Heart left ventricle (tissue), 13 donors: ENCODE measurements at regions not wholly inside any gene's neighbourhood (a gene's known extent, or its start where the extent isn't known, plus 50 kb on each side); places are given as distances from the start of the nearest gene placed in this dataset.

Source experiments
- CTCF ChIP-seq, 12 donors: fragments of 200-600 bp; sonication (generic) in 4 of 12; IDR thresholded peaks; one replicate each; pipeline versions ENCODE4 v1.5.0 to v1.8.0; 2018 to 2022; ENCODE audit warnings: antibody characterized with exemption in 12 of 12, mild to moderate bottlenecking in 5 of 12
- POLR2A ChIP-seq, 2 donors: fragments of 450-650 bp; IDR thresholded peaks; one replicate each; pipeline ENCODE4 v1.6.1; 2017; ENCODE audit warnings: antibody characterized with exemption in 2 of 2, mild to moderate bottlenecking in 2 of 2, moderate library complexity in 2 of 2
- donor health status: ischemic (EF 13 %, LVEDD 7.1; RV severe dilation, severe dysfunction).
- donor health status: DM: no; HTN: yes; CAD: no.
- donor health status: DM: no; HTN: no; CAD: no.
- donor health status: ischemic (EF 25% LVEDD 6.9; RV normal size, moderate dysfunction).
- donor health status: ischemic (EF 25% LVEDD 5.7; RV mildly dilated, moderate dysfunction).
- donor health status: ischemic (EF 35%, LVEDD 5.7; RV mildly dilated, moderate dysfunction).
- donor health status: nonischemic (EF 11% LVEDD 7.7; RV severe dilation, severe dysfunction).
- donor health status: DM: yes; HTN: yes; CAD: no.
- donor health status: PGD.
- donor health status: ischemic (EF 29% LVEDD 5.4; RV normal size, mild dysfunction).
- donor health status: nonischemic (EF 23%, LVEDD 6.1; RV moderate dilation, normal function).

- no peak for TF ChIP-seq CTCF (IDR thresholded peaks at IDR 0.05)
- no peak for TF ChIP-seq POLR2A (IDR thresholded peaks at IDR 0.05)
These were observed 1742.1 kb downstream of the BRINP3 start for GRCh38 chr1:188735567-188735966.
